ENCODE measurements at regions not wholly inside any gene's neighbourhood (a gene's known extent, or its start where the extent isn't known, plus 50 kb on each side); places are given as distances from the start of the nearest gene placed in this dataset.

DNA sequence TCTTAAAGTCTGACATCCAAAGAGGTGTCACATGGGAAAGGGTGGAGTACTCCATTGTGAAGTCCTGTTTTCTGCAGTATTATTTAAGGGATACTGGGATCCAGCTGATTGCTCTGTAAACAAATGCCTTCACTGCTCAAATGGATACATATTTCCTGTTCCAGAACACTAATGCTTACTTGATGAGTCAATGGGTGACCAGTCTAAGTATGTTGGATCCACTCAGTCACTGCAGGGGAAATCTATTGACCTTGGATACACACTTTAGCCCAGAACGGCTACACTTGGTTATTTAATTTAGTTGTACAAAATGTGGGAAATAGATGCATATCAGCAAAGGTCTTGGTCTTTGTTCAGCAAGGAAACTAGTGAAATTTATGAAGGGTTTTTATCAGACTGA lies 261.4 kb downstream of the MAP2K4 start:
- POLR2A ChIA-PET, result no interaction called here
- CTCF ChIA-PET, result no interaction called here

DNA sequence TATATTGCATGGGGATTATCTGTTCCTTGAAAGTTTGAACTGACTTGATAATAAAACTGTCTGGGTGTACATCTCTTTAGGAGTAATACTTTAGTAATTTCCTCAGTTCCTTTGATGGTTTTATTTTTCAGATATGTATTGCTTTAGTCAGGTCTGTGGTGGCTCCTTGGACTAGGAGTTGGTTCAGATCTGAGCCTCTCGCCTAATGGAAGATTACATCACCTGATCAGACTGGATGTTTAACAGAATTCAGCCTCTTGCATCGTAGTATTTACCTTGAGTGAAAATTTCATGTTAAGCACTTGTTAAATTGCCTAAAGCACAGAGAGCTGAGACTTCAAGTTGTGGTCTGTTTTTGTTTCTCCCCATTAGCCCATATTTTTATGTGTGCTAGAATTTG lies 267.3 kb downstream of the MAP2K4 start:
- CTCF ChIA-PET, result no interaction called here
- POLR2A ChIA-PET, result no interaction called here

DNA sequence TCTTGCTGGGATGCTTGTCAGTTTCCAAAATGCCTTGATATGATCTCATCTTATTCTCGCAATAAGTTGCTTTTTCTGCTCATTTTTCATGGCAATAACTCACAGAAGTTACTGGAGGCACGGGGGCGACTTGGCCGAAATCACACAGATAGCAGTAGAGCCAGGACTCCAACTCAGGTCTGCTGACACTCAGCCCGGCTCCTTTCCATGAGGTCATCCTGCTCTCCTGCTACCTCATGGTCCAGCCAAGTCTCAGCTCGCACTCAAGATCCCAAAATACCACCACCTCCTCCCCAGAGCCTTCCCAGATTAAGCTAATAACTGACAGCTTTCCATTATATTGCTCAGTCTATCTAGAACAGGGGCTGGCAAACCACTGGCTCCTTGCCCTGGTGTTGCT lies 269.5 kb downstream of the MAP2K4 start:
- POLR2A ChIA-PET, result no interaction called here
- CTCF ChIA-PET, result no interaction called here

DNA sequence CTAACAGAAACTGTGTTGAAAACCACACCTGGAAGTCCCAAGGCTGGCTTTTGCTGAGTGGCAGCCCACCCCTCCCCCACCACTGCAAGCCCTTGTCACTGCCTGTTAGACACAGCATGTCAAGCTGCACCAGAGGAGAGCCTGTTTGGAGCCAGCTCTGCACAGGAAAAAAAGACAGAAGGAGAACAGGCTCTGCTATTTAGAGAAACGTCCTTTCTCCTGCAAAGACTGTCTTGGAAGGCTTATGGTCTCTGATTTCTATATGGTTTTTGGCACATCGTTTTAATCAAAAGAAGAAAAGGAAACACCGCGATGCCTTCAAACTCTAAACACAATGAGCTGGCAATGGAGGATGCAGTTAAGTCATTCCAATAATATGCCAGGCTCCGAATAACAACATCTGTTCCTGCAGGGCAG lies 275.5 kb downstream of the MAP2K4 start:
- ChIA-PET POLR2A (no interaction called here), CTCF (no interaction called here)

DNA sequence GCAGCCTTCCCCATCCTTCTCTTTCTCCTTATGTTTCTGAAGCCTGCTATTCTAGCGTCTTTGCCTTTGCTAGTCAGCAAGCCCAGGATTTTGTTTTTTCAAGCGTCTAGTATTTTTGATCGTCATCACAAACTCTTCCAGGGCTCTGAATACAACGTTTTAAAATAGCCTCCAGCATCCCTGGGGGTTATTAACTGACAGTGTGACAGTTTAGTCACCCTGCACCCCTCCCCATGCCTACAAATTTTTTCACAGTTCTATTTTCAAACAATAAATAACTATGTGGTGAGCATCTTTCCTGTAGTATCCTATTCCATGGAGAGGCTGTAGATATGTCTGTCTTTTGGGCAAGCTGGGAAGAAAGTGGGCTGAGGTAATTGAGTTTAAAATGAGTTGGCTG lies 280.9 kb downstream of the MAP2K4 start:
- CTCF ChIA-PET, result no interaction called here
- POLR2A ChIA-PET, result no interaction called here

DNA sequence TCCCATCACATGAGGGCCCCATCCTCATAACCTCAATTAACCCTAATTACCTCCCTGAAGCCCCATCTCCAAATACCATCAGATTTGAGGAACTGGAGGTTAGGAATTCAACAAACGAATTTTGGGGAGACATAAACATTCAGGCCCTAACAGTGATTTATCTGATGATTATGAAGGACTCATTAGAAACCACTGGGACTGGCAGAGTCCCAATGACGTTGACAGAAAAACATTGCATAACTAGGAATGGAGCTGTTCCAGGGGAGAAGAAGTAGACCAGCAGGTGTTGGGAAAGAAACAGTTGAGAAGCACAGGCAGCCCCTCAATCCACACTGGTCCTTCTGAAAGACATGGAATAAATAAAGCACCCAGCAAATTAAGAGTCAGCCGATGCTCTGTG lies 282.0 kb downstream of the MAP2K4 start:
- POLR2A ChIA-PET, result no interaction called here
- CTCF ChIA-PET, result no interaction called here

DNA sequence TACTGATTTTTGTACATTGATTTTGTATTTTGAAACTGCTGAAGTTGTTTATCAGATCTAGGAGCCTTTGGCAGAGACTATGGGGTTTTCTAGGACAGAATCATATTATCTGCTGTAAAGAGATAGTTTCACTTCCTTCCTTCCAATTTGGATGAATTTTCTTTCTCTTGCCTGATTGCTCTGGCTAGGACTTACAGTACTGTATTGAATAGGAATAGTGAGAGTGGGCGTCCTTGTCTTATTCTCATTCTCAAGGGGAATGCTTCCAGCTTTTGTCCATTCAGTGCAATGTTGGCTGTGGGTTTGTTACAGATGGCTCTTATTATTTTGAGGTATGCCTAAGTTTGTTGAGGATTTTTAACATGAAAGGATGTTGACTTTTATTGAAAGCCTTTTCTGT lies 290.1 kb downstream of the MAP2K4 start:
- ChIA-PET CTCF (no interaction called here), POLR2A (no interaction called here)

DNA sequence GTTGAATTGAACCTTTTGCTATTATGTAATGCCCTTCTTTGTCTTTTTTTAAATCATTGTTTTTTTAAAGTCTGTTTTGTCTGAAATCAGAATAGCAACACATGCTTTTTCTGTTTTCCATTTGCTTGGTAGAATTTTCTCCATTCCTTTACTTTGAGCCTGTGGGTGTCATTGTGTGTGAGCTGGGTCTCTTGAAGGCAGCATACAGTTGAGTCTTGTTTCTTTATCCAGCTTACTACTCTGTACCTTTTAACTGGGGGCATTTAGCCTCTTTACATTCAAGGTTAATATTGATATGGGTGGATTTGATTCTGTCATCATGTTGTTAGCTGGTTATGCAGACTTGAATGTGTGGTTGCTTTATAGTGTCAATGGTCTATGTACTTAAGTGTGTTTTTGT lies 292.0 kb downstream of the MAP2K4 start:
- ChIA-PET POLR2A (no interaction called here), CTCF (no interaction called here)

DNA sequence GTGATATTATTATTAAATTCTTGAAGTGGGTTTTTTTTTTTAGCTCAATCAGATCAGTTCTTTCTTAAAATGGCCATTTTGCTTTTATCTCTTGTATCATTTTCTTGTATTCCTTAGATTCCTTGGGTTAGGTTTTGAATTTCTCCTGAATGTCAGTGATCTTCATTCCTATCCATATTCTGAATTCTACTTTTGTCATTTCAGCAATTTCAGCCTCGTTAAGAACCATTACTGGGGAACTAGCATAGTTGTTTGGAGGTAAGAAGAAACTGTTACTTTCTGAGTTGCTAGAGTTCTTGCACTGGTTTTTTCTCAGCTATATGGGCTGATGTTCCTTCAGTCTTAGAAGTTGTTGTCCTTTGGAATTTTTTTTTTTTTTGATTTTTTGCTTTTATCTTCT lies 293.1 kb downstream of the MAP2K4 start:
- POLR2A ChIA-PET, result no interaction called here
- CTCF ChIA-PET, result no interaction called here

DNA sequence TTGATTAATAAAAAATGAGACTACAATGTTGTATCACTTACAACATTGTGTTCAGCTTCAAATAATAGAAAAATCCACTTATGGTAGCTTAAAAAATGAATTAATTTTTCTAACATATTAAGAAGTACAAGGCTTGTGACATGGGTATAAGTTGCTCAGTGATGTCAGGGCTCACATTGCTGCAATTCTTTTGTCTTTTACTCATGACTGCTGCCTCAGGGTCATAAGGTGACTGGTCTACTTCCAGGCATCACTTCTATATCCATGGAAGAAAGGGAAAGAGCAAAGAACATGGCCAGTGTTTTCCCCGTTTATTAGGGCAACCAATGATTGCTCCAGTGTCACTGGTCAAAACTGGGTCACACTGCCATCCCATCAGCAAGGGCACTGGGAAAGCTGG lies 295.3 kb downstream of the MAP2K4 start:
- CTCF ChIA-PET, result no interaction called here
- POLR2A ChIA-PET, result no interaction called here

DNA sequence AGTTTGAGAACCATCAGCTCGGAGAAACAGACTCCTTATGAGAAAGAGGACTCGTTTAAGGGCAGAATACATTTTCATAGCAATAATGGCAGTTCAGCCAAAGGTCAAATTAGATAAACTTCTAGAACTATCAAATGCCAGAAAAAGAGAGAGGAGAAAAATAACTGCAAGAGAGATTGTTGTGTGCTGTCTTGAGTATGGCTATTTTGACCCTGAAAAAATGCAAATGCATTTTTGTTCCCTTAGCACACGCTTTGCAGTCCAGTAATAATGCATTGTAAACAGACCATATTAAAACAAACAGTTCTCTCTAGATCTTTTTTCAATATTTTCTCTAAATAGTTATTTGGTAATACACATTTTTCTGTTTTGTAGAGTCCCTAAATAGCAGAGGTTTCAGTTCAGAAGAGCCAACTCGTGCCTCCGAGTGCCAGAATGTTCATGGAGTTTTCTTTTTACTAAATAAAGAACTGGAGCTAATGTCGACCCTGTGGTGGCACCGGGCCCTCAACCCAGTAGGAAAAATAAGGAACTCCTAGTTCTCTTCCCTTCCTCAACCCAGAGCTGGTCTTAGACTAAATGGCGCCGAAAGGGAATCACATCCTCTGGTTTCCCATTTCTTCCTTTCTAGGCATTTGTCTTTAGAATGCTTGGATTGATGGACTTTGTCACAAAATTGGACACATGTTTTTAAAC lies 298.0 kb downstream of the MAP2K4 start:
- POLR2A ChIA-PET, result no interaction called here
- CTCF ChIA-PET, result no interaction called here

DNA sequence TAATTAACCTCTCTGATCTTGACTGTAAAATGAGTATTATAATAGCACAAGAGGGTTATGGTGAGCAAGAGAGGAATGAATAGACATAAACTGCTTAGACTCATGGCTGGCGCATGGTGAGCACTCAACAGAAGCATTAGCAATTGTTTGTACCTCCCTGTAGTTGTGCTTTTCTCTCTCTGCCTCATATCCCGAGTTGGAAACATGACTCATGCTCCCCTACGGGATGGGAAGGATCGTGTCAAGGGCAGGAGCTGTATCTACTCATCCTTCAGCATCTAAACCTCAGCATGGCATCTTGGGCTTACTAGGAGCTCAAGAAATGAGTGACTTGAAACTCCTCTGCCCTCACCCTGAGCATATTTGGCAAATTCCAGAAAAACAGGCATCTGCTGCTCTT lies 299.6 kb downstream of the MAP2K4 start:
- ChIA-PET CTCF (no interaction called here), POLR2A (no interaction called here)

DNA sequence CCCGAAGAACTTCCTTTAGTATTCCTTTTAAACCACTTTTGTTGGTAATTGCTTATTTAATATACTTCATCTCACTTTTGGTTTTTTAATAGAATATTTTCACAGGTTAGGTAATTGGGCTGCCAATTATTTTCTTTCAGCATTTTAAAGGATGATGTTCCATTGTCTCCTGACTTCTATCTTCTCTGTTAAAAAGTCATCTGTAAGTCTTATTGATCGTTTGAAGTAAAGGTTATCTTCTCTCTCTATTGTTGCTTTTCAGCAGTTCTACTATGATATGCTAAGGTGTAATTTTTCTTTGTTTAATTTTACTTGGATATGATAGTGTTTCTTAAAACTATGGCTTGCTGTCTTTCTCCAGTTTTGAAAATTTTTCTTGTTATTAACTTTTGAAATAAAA lies 307.5 kb downstream of the MAP2K4 start:
- ChIA-PET POLR2A (no interaction called here), CTCF (no interaction called here)

DNA sequence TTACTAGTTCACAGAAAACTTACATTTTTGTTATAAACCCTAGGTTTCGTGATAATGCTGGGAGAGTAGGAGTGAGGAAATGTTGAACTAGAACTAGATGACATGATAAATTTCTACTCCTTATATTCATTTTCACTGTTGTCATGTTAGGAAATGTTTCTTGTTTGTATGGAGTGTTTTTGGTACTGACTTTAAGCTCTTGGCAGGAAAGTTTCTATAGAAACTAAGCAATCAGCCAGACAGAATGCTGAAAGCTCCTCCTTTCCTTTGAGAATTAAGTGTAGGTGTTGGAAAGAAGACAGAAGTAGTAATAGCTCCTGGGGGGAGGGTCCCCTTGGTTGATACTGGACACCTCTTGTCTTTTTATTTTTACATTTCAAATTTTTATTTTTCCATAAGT lies 309.8 kb downstream of the MAP2K4 start:
- POLR2A ChIA-PET, result no interaction called here
- CTCF ChIA-PET, result no interaction called here

DNA sequence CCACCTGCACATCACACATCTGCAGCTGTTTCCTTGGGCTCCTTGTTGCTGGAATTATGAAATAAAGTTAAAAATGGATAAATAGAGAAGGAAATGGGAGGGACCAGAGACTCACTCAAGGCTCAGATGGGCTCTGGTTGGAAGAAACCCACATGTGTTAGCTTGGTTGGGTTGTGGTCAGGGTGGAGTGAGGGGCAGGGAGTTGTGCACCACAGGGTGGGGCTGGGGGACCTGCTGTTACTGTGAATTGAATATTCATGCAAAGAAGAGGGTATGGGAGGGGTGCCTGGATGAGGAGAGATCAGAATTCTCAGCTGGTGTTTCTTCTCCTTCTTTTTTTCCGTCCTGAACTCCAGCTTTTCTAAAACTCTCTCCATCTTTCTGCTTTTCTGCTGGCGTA lies 320.7 kb downstream of the MAP2K4 start:
- POLR2A ChIA-PET, result no interaction called here
- CTCF ChIA-PET, result no interaction called here

DNA sequence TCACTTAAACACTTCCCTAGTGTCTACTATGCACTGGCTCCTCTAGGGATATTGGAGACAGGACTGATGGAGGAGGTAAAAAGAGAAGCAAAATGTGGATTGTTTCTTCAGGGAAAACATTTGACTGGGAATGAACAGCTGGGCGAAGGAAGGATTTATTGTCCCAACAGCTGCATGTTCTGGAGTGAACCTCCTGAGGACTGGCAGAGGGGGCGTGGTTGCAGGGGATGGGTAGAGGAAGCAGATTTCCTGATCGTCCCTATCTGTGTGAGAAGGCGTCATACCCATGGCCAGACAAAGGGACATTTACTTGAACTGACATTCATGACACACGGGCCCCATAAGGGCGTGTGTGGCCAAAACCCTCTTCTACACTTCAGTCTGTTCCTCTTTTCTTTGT lies 321.5 kb downstream of the MAP2K4 start:
- CTCF ChIA-PET, result no interaction called here
- POLR2A ChIA-PET, result interaction anchor here (0.6 kb wide), 1 partner anchor 28 kb away, joined by 3 read pairs; no protein-coding TSS in a partner anchor

DNA sequence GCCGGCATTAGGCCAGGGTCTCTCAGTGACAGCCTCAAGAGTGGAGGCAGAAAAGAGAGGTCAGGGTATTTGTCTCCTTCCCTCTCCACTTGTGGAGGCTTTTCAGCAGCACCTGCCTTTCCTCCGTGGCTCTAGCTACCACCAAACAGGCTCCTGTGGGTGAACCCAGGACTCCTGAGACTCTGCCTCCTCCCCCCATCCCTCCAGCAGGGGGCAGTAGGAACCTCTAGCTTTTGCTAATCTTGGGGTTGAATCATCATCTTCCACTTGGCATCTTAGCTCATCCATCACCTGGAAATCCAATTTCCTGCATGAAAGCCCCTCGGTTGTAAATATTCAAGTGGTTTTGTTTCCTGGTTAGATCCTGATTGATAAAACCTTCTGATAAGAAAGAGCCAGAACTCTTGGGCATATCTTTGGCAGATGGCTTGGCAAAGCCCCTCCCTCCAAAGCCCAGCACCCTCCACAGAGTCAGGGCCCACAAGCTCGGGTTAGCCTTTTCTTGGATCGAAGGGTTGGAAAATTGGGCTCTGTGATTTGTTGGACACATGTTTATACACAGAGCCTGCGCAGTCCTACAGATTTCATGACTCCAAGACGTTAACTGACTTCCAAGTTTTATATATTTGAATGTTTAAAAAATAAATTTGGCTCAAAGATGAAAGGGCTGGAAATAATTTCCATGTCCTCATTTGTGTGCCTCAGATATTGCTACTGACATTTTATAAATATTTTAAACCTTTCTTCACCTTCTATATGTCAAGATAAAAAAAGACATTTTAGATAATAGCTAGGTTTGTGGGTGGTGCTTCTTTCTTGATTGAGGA lies 322.1 kb downstream of the MAP2K4 start:
- ChIA-PET POLR2A (interaction anchor here (0.6 kb wide), 1 partner anchor 28 kb away, joined by 3 read pairs; no protein-coding TSS in a partner anchor), CTCF (no interaction called here)

DNA sequence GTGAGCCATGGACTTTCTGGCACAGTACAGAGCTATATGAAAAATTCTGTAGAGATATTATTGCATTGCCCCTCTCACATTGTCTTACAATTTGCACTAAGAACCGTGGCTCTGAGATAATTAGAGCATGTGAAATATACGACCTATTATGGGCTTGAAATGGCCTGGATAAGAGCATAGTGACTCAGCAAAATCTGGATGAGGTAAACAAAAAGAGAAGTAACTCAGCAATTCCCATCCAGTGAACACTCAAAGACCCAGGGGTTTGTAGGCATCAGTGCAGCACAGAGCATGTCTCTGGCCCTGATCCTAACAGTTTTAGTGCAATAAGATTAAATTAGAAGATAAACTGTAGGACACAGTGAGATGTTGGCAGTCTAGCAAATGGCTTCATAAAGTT lies 317.2 kb upstream of the MYOCD start:
- CTCF ChIA-PET, result no interaction called here

DNA sequence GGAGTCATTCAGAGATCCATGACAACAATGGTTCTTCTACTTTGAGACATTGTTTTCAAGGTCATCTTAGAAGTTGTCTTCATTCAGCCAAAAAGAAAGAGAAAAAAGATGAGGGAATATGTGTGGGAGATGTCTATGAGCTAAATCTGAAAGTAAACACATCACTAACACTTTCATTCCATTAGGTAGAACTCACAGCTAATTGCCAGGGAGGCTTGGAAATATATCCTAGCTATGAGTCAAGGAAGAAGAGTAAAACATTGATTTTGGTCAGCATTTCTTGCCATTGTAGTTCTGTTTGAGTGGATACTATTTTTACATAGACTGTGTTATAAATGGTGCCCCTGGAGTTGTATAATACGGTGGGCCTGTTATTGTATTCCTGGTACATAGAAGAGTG lies 316.4 kb upstream of the MYOCD start:
- ChIA-PET POLR2A (no interaction called here), CTCF (no interaction called here)

More for the DNA sequence above, 317.2 kb upstream of the MYOCD start:
- POLR2A ChIA-PET, result no interaction called here

DNA sequence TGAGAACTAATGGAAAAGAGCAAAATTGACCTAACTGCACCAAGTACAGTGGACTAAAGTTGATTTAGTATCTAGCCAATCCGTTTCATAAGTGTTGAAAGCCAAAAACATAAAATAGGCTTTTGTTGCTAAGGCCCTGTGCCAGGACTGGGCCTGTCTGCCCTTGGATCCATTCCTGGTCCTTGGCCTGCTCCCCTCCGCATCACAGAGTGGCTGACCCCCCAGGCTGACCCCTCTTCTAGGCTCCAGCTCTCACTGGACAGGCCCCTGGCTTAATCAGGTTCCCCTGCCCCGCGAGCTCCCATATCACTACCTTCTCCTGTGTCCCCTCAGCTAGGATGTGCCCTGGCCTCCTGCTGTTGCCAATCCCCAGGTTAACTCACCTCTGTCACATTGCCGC lies 313.6 kb upstream of the MYOCD start:
- ChIA-PET CTCF (no interaction called here), POLR2A (no interaction called here)

DNA sequence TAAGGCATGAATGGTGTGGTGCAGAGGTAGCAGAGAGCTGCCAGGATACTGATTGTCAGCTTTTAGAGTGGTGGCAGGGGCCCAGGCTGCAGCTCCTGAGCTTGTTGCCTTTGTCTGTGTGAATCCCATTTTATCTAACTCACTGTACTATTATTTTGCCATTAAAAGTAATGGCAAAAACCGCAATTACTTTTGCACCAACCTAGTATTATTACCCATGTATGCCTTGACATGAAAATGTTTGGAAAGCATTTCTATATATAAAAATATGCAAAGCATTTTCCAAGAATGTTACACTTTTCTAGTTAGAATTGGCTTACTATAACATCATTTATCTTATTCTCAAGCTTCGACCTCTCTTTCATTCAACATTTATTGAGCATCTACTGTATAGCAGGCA lies 308.1 kb upstream of the MYOCD start:
- POLR2A ChIA-PET, result no interaction called here
- CTCF ChIA-PET, result no interaction called here

DNA sequence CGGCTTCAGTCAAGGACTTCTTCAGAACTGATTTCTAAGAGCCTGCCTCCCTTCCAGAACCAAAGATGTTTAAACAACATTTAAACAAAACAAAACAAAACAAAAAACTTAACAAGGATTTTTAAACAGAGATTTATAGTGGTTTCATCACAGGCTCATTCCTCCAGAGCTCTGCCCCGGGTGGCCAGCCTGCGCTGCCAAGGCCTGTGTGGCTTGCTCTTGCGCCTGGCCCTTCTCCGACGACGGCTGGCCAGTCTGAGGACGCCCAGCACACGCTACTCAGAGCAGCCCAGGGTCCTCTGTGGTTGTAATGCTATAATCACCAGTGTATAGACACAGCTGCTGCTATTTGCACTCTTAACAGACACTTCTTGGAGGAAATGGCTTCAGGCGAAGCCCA lies 307.2 kb upstream of the MYOCD start:
- ChIA-PET CTCF (no interaction called here), POLR2A (no interaction called here)

Measured in activated CD8-positive, alpha-beta memory T cell treated with anti-CD3 and anti-CD28 coated beads for 36 hours (primary cell).